SK-N-SH (cell line): ENCODE measurements at regions not wholly inside any gene's neighbourhood (a gene's known extent, or its start where the extent isn't known, plus 50 kb on each side); places are given as distances from the start of the nearest gene placed in this dataset.

Experiments
- CTCF ChIA-PET: fragments of 300-600, 350-600 bp; formaldehyde crosslinking; extraction: SDS; loops from one replicate; lab custom pipeline; 2021; lab: Yijun Ruan, JAX
- POLR2A ChIA-PET: fragments of 350-600 bp; sonication (Branson Sonifier 250); formaldehyde crosslinking; extraction: SDS; loops from one replicate; lab custom pipeline; 2020; ENCODE audit warnings: antibody characterized with exemption, inconsistent platforms; lab: Yijun Ruan, JAX
- DNase-seq: peaks from one replicate; pipeline ENCODE4 v3.0.0; 2012
- H2AFZ ChIP-seq: fragments of 200-600 bp; sonication (generic); 2 replicates; pipeline ENCODE4 v1.8.1; 2016; ENCODE audit warnings: antibody characterized with exemption, mild to moderate bottlenecking, low read depth
- H3F3A ChIP-seq: fragments of 200-600 bp; sonication (generic); replicated peaks from 2 replicates; pipeline ENCODE3; 2016; ENCODE audit warnings: antibody characterized with exemption, mild to moderate bottlenecking; ENCODE audit not compliant: insufficient read depth
- H3K27ac ChIP-seq, 2 experiments: fragments of 200-500 bp in 1 of 2; fragments of 200-600 bp in 1 of 2; sonication (Bioruptor generic) in 1 of 2; sonication (generic), shearing (Covaris generic) in 1 of 2; 2 replicates each; pipeline versions ENCODE4 v1.5.1 to v1.6.1; 2014 to 2016; ENCODE audit warnings: low read depth in 2 of 2, inconsistent platforms in 1 of 2, low read length in 1 of 2, mild to moderate bottlenecking in 1 of 2, mixed read lengths in 1 of 2
- H3K27me3 ChIP-seq: fragments of 200-600 bp; sonication (generic), shearing (Covaris generic); 2 replicates; pipeline ENCODE4 v1.6.1; 2016; ENCODE audit warnings: mixed run types; ENCODE audit not compliant: insufficient read depth
- H3K36me3 ChIP-seq, 2 experiments: fragments of 200-500 bp in 1 of 2; fragments of 200-600 bp in 1 of 2; sonication (Bioruptor generic) in 1 of 2; sonication (generic) in 1 of 2; replicated peaks in 1 of 2; 2 replicates each; pipeline versions ENCODE3 to v1.5.1; 2014 to 2016; ENCODE audit warnings: low read length in 1 of 2, mild to moderate bottlenecking in 1 of 2; ENCODE audit not compliant: insufficient read depth in 2 of 2, control insufficient read depth in 1 of 2
- H3K4me1 ChIP-seq, 2 experiments: fragments of 200-500 bp in 1 of 2; fragments of 200-600 bp in 1 of 2; sonication (Bioruptor generic) in 1 of 2; sonication (generic), shearing (Covaris generic) in 1 of 2; 2 replicates each; pipeline versions ENCODE4 v1.5.1 to v1.6.1; 2014 to 2016; ENCODE audit warnings: low read depth in 1 of 2, low read length in 1 of 2, mixed run types in 1 of 2; ENCODE audit not compliant: insufficient read depth in 2 of 2, control insufficient read depth in 1 of 2
- H3K4me2 ChIP-seq: fragments of 200-600 bp; sonication (generic), shearing (Covaris generic); 2 replicates; pipeline ENCODE4 v1.6.1; 2017; ENCODE audit warnings: mixed run types
- H3K4me3 ChIP-seq, 2 experiments: fragments of 200-500 bp in 1 of 2; fragments of 200-600 bp in 1 of 2; sonication (Bioruptor generic) in 1 of 2; sonication (generic), shearing (Covaris generic) in 1 of 2; 2 replicates each; pipeline versions ENCODE4 v1.5.1 to v1.8.1; 2014 to 2016; ENCODE audit warnings: low read depth in 2 of 2, inconsistent platforms in 1 of 2, low read length in 1 of 2, mild to moderate bottlenecking in 1 of 2, mixed read lengths in 1 of 2, moderate library complexity in 1 of 2
- H3K79me2 ChIP-seq: fragments of 200-600 bp; sonication (generic); 2 replicates; pipeline ENCODE4 v1.8.1; 2017; ENCODE audit warnings: mild to moderate bottlenecking; ENCODE audit not compliant: insufficient read depth
- H3K9ac ChIP-seq: fragments of 200-600 bp; sonication (generic); 2 replicates; pipeline ENCODE4 v1.6.1; 2017; ENCODE audit warnings: mixed run types
- H3K9me2 ChIP-seq: fragments of 200-600 bp; sonication (generic); 2 replicates; pipeline ENCODE4 v1.6.1; 2017; ENCODE audit warnings: mixed run types
- H3K9me3 ChIP-seq: fragments of 200-600 bp; sonication (generic); 2 replicates; pipeline ENCODE4 v1.6.1; 2017; ENCODE audit warnings: mixed run types, mild to moderate bottlenecking, moderate library complexity
- H4K20me1 ChIP-seq: fragments of 200-600 bp; sonication (generic); 2 replicates; pipeline ENCODE4 v1.6.1; 2017; ENCODE audit warnings: mild to moderate bottlenecking, mixed run types; ENCODE audit not compliant: insufficient read depth
- CHD2 ChIP-seq: fragments of 150-350 bp; IDR thresholded peaks from 2 replicates; pipeline ENCODE4 v1.6.1; 2018; ENCODE audit warnings: low read length; ENCODE audit not compliant: partially characterized antibody
- ELF1 ChIP-seq: IDR thresholded peaks from 2 replicates; pipeline ENCODE4 v1.4.0; 2012
- EP300 ChIP-seq, 2 experiments: IDR thresholded peaks; 2 replicates each; pipeline versions ENCODE4 v1.4.0 to v1.6.1; 2012; ENCODE audit warnings: borderline replicate concordance in 1 of 2, low read depth in 1 of 2, low read length in 1 of 2
- FOSL2 ChIP-seq: IDR thresholded peaks from 2 replicates; pipeline ENCODE4 v1.4.0; 2012; ENCODE audit warnings: low read depth, mild to moderate bottlenecking, moderate library complexity, borderline replicate concordance
- GABPA ChIP-seq: IDR thresholded peaks from 2 replicates; pipeline ENCODE4 v1.4.0; 2012; ENCODE audit warnings: low read depth, mild to moderate bottlenecking
- GATA2 ChIP-seq: sonication (generic); formaldehyde crosslinking; IDR thresholded peaks from 2 replicates; pipeline ENCODE4 v1.5.0; 2020; ENCODE audit warnings: mild to moderate bottlenecking, missing genetic modification reagents
- MEF2A ChIP-seq: IDR thresholded peaks from 2 replicates; pipeline ENCODE4 v1.4.0; 2012; ENCODE audit warnings: low read depth, borderline replicate concordance
- MXI1 ChIP-seq: IDR thresholded peaks from 2 replicates; pipeline ENCODE4 v1.6.1; 2012; ENCODE audit warnings: mild to moderate bottlenecking, low read depth, low read length, improper control_type of control experiment
- POLR2AphosphoS5 ChIP-seq: IDR thresholded peaks from 2 replicates; pipeline ENCODE4 v1.6.1; 2012; ENCODE audit warnings: low read depth, low read length
- RAD21 ChIP-seq: IDR thresholded peaks from 2 replicates; pipeline ENCODE4 v1.6.1; 2012; ENCODE audit warnings: mild to moderate bottlenecking, low read length
- RCOR1 ChIP-seq: fragments of 150-350 bp; IDR thresholded peaks from 2 replicates; pipeline ENCODE4 v1.6.1; 2017; ENCODE audit warnings: antibody characterized with exemption, low read length
- RXRA ChIP-seq: IDR thresholded peaks from 2 replicates; pipeline ENCODE4 v1.4.0; 2012; ENCODE audit warnings: low read depth, mild to moderate bottlenecking, borderline replicate concordance
- SIN3A ChIP-seq: IDR thresholded peaks from 2 replicates; pipeline ENCODE4 v1.6.1; 2012; ENCODE audit warnings: low read depth, mild to moderate bottlenecking, low read length, moderate library complexity, borderline replicate concordance
- SMC3 ChIP-seq: IDR thresholded peaks from 2 replicates; pipeline ENCODE4 v1.6.1; 2012; ENCODE audit warnings: low read depth, low read length, improper control_type of control experiment
- TAF1 ChIP-seq: IDR thresholded peaks from 2 replicates; pipeline ENCODE4 v1.6.1; 2012; ENCODE audit warnings: low read depth, mild to moderate bottlenecking, low read length, moderate library complexity, borderline replicate concordance
- TCF12 ChIP-seq: IDR thresholded peaks from 2 replicates; pipeline ENCODE4 v1.4.0; 2012
- TEAD4 ChIP-seq: IDR thresholded peaks from 2 replicates; pipeline ENCODE4 v1.4.0; 2012; ENCODE audit warnings: mild to moderate bottlenecking, borderline replicate concordance; ENCODE audit not compliant: insufficient read depth
- YY1 ChIP-seq: IDR thresholded peaks from 2 replicates; pipeline ENCODE4 v1.4.0; 2012; ENCODE audit warnings: low read depth, mild to moderate bottlenecking
- WGBS: methylation state at CpG from one replicate; pipeline ENCODE4 v1.1.6; 2017; ENCODE audit warnings: low lambda C conversion rate; 5-methylcytosine and 5-hydroxymethylcytosine counted together
- TF ChIP-seq, protein P1 (sequence below): fragments of 150-350 bp; IDR thresholded peaks from 2 replicates; pipeline ENCODE4 v1.6.1; 2017; ENCODE audit warnings: antibody characterized with exemption, low read length, low read depth, borderline replicate concordance
- TF ChIP-seq, protein P2 (sequence below): IDR thresholded peaks from 2 replicates; pipeline ENCODE4 v1.4.0; 2012; ENCODE audit warnings: low read depth, borderline replicate concordance
- TF ChIP-seq, protein P3 (sequence below): IDR thresholded peaks from 2 replicates; pipeline ENCODE4 v1.4.0; 2012; ENCODE audit warnings: low read depth, borderline replicate concordance

DNA sequence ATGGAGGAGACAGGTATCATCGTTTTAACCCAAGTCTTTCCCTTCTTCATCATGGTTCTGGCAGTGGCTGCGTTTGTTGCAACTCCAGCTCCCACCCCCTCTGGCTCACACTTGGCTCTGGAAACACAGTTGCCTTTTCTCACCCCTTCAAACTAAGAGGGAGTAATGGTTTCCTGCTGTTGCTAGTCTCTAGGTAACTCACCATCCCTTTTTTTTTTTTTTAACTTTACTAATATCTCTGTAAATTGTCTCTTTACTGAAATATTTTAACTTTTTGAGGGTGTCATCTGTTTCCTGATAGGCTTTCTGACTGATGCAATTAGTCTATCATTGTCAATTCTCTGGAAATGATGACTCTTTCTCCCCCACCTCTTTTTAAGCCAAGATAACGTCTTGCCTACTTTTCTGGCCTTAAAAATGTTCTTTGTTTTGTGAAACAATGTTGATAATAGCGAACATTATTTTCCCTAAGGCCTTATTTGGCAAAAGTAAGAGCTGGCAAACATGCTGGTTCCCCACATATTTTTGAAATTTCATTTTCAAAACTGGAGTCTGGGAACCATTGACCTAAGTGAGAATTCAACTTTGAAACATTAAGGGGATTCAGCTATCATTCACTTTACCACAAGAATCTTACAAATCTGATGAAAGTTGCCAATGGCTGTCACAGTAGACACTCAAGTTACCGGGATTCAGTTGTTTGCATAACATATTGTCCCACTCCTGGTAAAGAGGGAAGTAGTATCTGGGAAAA, 85.3 kb downstream of the LEPR start:
- WGBS, result 79% methylated on average over 5 of the region's 5 CpGs
- Histone ChIP-seq H3F3A (peaks cover 8% of the 10 kb centered on the region), H3K79me2 (no peaks in the 10 kb centered on the region), H2AFZ (no peak overlapping the region; the same call in 1 of the 2 replicates), H3K27me3 (no peaks in the 10 kb centered on the region), H3K4me2 (no peak overlapping the region), H3K4me3 (no peak overlapping the region), H3K9me2 (no peaks in the 10 kb centered on the region), H3K27ac (no peak overlapping the region)
- POLR2A ChIA-PET, result no interaction called here
- CTCF ChIA-PET, result no interaction called here
- TF ChIP-seq TEAD4 (no peak), MXI1 (no peak), ELF1 (no peak), TAF1 (no peak), RAD21 (no peak), EP300 (IDR thresholded peaks at IDR 0.05; ENCODE audit: borderline replicate concordance in 1 of 2, low read depth in 1 of 2, low read length in 1 of 2) (no peak), RXRA (no peak), SIN3A (no peak), CHD2 (no peak), FOSL2 (no peak)
- TF ChIP-seq, protein P1, sequence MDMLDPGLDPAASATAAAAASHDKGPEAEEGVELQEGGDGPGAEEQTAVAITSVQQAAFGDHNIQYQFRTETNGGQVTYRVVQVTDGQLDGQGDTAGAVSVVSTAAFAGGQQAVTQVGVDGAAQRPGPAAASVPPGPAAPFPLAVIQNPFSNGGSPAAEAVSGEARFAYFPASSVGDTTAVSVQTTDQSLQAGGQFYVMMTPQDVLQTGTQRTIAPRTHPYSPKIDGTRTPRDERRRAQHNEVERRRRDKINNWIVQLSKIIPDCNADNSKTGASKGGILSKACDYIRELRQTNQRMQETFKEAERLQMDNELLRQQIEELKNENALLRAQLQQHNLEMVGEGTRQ, result no peak
- TF ChIP-seq, protein P2, sequence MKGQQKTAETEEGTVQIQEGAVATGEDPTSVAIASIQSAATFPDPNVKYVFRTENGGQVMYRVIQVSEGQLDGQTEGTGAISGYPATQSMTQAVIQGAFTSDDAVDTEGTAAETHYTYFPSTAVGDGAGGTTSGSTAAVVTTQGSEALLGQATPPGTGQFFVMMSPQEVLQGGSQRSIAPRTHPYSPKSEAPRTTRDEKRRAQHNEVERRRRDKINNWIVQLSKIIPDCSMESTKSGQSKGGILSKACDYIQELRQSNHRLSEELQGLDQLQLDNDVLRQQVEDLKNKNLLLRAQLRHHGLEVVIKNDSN, result no peak
- TF ChIP-seq, protein P3, sequence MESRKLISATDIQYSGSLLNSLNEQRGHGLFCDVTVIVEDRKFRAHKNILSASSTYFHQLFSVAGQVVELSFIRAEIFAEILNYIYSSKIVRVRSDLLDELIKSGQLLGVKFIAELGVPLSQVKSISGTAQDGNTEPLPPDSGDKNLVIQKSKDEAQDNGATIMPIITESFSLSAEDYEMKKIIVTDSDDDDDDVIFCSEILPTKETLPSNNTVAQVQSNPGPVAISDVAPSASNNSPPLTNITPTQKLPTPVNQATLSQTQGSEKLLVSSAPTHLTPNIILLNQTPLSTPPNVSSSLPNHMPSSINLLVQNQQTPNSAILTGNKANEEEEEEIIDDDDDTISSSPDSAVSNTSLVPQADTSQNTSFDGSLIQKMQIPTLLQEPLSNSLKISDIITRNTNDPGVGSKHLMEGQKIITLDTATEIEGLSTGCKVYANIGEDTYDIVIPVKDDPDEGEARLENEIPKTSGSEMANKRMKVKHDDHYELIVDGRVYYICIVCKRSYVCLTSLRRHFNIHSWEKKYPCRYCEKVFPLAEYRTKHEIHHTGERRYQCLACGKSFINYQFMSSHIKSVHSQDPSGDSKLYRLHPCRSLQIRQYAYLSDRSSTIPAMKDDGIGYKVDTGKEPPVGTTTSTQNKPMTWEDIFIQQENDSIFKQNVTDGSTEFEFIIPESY, result no peak
- TF ChIP-seq, all 33 proteins: peak for 0
- no peak overlapping the region for H3K9ac ChIP-seq
- H3K4me1 ChIP-seq, result peaks cover 0 to 7% of the 10 kb centered on the region in 2 experiments; a peak in 1 of 4 replicates
- no peaks in the 10 kb centered on the region for H3K36me3 ChIP-seq
- no peaks in the 10 kb centered on the region for H4K20me1 ChIP-seq
- no peaks in the 10 kb centered on the region for H3K9me3 ChIP-seq
- DNase-seq, result no peak

DNA sequence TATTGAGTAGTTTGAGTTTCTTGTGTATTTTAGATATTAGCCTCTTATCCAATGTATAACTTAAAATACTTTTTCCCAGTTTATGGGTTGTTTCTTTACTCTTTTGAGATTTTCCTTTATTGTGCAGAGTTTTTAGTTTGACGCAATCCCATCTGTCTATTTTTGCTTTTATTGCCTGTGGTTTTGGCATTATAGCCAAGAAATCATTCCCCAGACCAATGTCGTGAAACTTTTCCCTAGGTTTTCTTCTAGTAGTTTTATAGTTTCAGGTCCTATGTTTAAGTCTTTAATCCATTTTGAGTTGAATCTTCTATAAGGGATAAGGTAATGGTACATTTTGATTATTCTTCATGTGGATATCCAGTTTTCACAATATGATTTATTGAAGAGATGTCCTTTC, 87.6 kb downstream of the LEPR start:
- Histone ChIP-seq H3K27ac (no peak overlapping the region), H3K4me1 (peaks cover 0 to 10% of the 10 kb centered on the region in 2 experiments; a peak in 2 of 4 replicates), H3K9ac (no peak overlapping the region), H3K9me3 (no peaks in the 10 kb centered on the region), H2AFZ (no peak overlapping the region), H3K27me3 (no peaks in the 10 kb centered on the region), H3K36me3 (no peaks in the 10 kb centered on the region), H3K9me2 (no peaks in the 10 kb centered on the region), H3F3A (peaks cover 11% of the 10 kb centered on the region), H3K4me3 (no peak overlapping the region), H3K4me2 (no peak overlapping the region), H4K20me1 (no peaks in the 10 kb centered on the region), H3K79me2 (no peaks in the 10 kb centered on the region)
- TF ChIP-seq GABPA (no peak), FOSL2 (no peak), YY1 (no peak), TEAD4 (no peak), SMC3 (no peak), POLR2AphosphoS5 (no peak), CHD2 (no peak), TCF12 (no peak), RCOR1 (no peak), RXRA (no peak), ELF1 (no peak), MEF2A (no peak), GATA2 (CRISPR knock-in tag) (no peak)
- TF ChIP-seq, protein P2, result no peak
- ChIA-PET POLR2A (no interaction called here), CTCF (no interaction called here)
- 50% methylated on average over 2 of the region's 2 CpGs for WGBS
- DNase-seq, result no peak
